Stimulated activated CD4-positive, alpha-beta T cell treated with anti-CD3 and anti-CD28 coated beads, Interleukin-12 subunit alpha, Interleukin-12 subunit beta, amount 100 ng/mL, for 48 hours (primary cell): ENCODE measurements at regions not wholly inside any gene's neighbourhood (a gene's known extent, or its start where the extent isn't known, plus 50 kb on each side); places are given as distances from the start of the nearest gene placed in this dataset.
A peak's percentile ranks its signal among the peaks of the same experiment; 100 is the strongest.
"Not testable (repeated sequence)": the region's sequence is repeated elsewhere in the genome, so short reads cannot be mapped to it uniquely, and the experiment has no call there.

Source experiments
- DNase-seq, 3 donors: peaks; one replicate each; pipeline ENCODE4 v3.0.0-alpha.2; 2020; ENCODE audit warnings: low read depth in 2 of 3, low spot score in 1 of 3

GRCh38 chr12:75739912-75740311 lies 228.5 kb upstream of the KRR1 start:
- DNase-seq = no peak

- DNase-seq = not testable (repeated sequence)
Observed at GRCh38 chr12:75739098-75739497, 227.7 kb upstream of the KRR1 start.

- DNase-seq = peak; percentile 19 to 56 (median 26)
Observed at GRCh38 chr12:75738486-75738885, 227.1 kb upstream of the KRR1 start.

GRCh38 chr12:75735853-75736252 lies 224.4 kb upstream of the KRR1 start:
- DNase-seq = no peak

- no peak for DNase-seq
Observed at GRCh38 chr12:75728826-75729225, 217.4 kb upstream of the KRR1 start.

DNA sequence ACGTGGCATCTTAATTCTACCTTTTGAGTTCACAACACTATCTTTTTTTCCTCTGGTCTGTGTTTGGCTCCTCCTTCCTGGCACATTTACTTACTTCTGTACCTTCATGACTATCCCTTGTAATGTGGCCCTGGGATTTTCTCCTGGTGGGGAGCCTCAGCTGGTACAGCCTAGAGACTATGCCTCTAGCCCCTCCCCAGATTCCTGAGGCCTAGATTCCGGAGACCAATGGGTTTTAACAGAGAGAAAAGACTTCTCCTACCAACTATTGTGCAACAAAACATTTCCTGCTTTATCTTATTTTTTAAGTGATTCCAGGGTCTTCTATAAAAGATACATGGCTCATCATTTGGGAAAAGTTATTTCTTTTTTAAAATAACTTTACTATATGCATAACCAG lies 216.2 kb upstream of the KRR1 start:
- DNase-seq = no peak

GRCh38 chr12:75725521-75726111 lies 214.2 kb upstream of the KRR1 start:
- DNase-seq = no peak

DNA sequence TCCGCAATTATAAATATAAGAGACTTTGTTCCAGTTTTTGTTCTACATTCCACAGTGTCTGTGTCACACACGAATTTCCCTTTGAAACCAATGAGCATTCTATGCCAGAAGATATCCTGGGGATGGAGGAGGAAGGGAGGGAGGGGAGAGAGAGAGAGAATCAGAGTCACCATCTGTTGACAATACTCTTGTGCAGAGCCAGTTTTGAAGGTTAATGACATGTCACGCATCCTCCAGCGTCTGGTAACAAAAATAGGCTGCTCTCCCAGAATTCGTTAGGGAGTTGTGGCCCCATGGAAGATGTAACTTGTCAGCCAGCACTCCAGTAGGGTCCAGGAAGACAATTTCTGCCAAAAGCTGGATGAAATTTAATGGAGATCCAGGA lies 213.5 kb upstream of the KRR1 start:
- no peak for DNase-seq

DNA sequence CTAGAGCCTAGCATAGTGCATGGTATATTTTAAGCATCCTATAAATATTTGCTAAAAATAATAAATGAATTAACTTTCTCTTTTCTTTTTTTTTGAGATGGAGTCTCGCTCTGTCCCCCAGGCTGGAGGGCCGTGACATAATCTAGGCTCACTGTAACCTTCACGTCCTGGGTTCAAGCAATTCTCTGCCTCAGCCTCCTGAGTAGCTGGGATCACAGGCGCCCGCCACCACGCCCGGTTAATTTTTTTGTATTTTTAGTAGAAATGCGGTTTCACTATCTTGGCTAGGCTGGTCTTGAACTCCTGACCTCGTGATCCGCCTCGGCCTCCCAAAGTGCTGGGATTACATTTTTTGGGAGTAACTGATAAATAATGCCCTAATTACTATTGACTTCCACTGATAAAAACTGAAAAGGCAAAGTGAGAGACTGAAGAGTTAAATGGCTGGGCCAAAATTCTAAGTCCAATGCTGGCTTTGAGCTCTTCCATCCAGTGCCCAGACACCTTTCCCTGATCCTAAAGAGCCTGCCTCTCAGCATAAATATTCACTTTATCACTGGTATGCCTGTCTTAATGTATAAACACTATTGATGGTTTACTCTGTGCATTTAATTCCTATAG lies 213.0 kb upstream of the KRR1 start:
- DNase-seq = no peak

- peak in 2 of 3 donors; percentile 13 to 23 for DNase-seq
Observed at GRCh38 chr12:75722714-75723200, 211.3 kb upstream of the KRR1 start.

DNA sequence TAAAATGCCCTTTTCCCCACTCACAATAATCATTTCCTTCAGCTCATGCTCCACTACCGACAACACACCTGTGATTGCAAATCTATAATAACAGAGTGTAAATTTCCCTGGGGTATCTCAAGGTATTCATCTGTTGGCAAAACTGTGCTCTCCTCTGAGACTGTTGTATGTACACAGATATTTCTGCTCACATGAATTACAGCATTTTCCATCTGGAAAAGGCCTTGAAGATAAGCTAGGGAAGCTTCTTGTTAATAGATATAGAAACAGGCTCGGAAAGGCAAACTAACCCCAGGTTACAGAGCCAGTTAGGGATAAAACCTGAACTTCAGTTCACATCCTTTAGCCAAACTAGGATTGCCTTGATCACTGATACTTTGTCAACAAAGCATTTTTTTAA lies 210.4 kb upstream of the KRR1 start:
- no peak for DNase-seq

DNA sequence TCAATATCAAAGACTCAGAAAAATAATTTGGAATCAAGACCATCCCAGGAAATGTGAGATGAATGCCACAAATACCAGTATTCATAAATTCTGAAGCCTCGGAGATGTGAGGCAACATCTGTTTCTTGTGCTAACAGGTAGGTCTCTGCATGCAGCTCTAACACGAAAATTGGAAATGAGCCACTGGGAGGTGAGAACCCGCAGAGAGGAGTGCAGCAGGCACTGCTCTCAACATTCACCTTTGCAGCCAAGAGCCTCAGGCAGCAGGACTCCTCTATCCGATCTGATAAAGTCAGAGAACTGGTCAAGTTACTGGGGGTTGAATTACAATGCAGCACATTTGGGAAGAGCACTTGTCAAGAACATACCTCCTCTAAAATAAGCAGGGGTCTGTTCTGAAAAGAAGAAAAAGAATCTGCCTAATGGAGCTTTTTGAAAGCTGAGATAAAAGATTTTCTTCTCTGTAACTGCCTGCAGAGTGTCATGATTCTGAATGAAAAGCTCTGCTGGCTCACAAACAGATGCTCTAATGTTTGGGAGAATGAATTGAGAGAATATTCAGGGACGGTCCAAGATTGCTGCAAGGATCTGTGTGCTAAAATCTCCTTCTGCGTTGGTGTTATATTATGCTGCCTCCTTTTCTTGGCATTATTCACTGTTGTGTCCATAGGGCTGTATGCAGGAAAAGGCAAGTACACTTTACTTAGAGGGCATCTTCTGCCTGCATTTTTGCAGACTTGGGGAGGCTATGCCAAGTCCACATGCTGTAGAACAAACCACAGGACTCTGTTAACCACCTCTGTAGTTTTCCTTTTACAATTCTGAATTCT lies 209.6 kb upstream of the KRR1 start:
- no peak for DNase-seq

DNA sequence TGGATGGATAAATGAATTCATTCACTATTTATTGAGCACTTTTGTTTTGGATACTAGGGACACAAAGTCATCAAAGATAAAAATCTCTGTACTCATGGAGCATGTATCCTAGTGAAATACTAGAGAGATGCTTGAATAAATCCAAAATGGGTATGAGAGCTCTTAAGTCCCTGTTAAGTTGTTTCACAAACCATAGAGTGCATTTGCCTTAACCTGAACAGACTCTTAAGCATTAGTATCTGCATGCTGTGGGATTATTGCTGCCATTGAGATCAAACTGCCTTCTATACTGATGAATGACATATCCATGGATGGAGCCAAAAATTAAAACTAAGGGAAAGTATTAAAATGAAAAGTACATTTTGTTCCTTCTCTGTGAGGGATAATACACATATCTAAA lies 206.5 kb upstream of the KRR1 start:
- DNase-seq = no peak

DNA sequence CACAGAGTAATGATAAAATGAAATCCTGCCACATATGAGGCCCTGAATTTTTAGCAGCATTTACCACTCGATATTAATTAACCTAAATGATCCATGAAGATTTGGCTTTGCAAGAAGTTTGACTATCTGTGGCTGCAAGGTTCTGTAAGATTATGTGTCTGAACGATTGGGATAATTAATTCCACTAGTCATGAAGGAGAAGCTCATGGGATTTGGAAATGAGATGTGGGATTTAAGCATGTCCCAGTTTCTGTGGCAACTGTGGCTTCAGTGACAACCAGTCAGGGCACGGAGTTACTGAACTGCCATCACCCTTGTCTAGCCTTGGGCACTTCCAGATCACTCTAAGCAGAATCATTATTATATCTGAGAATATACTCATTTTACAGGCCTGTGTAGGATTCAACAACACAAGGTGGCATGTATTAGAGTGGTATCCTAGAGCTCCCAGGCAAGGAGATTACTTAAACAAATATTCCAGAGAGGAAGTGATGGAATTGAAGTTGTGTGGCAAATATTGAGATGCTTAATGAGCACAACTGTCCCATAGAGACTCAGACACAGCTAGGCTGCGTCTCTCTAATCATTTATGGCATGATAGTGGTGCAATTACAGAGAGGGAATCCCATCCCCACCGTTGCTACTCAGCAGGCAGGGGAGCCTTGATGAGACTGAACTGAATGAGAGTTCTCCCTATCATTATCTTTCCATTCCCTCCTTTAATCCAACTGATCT lies 205.0 kb upstream of the KRR1 start:
- no peak for DNase-seq

- no peak for DNase-seq
Observed at GRCh38 chr12:75715682-75716081, 204.3 kb upstream of the KRR1 start.

DNA sequence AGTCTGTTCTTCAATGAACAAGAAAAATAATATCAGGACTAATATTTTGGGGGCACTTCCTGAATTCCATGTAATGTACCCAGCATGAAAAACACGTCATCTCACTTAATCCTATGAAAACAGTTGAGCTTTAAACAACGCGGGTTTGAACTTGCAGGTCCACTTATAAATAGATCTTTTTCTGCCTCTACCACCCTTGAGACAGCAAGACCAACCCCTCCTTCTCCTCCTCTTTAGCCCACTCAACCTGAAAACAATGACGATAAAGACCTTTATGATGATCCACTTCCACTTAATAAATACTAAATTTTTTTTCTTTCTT lies 203.9 kb upstream of the KRR1 start:
- DNase-seq = no peak

DNA sequence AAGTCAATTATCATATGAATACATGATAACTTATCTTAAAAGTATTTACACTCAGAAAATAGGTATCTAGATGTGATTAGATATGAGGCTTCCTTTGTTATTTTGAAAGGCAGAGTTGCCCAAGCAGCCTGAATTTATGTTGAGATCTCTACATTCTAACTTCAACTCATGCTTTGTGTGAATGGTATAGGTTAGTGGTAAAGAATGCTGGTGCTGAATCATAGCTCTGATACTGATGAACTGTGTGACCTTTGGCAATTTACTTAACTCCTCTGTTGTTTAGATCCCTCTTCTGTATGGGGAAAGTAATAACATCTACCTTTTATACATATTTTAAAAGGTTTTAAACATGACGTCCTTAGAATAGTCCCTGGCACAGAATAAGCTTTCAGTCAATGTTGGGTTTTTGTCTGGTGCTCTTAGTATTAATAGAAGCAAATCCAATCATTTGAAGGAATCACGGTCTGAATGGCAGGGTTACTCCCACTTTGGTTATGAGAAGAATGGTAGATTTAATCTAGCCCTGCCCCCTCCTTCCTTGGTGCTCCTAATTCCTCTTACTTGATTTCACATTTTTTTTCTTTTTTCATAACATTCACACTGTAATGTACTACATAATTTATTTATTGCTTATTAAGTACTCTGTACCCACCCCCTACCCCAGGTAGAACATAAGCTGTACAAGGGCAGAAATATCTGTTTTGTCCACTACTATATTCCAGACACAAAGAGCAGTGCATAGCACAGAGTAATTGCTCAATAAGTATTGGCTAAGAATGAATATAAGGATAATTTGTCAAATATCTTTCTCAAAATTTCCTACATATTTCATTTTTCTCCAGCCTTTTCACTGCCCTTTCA lies 203.3 kb upstream of the KRR1 start:
- DNase-seq = no peak

- DNase-seq = no peak
Observed at GRCh38 chr12:75713434-75713833, 202.0 kb upstream of the KRR1 start.

- no peak for DNase-seq
Observed at GRCh38 chr12:75712223-75712622, 200.8 kb upstream of the KRR1 start.

GRCh38 chr12:75711271-75711670 lies 199.9 kb upstream of the KRR1 start:
- no peak for DNase-seq
